Fibroblast of lung (primary cell): ENCODE measurements at regions not wholly inside any gene's neighbourhood (a gene's known extent, or its start where the extent isn't known, plus 50 kb on each side); places are given as distances from the start of the nearest gene placed in this dataset.

Experiments used
- DNase-seq, 2 donors: peaks; one replicate each; pipeline versions ENCODE4 v3.0.0 to v3.0.0-alpha.2; 2010; ENCODE audit warnings: low read depth in 2 of 2
- H2AFZ ChIP-seq: 2 replicates; pipeline ENCODE4 v1.5.1; 2012; ENCODE audit warnings: low read length, control low read depth, inconsistent platforms
- H3K27ac ChIP-seq: 2 replicates; pipeline ENCODE4 v1.5.1; 2011; ENCODE audit warnings: low read length, control low read depth; ENCODE audit not compliant: insufficient read depth
- H3K27me3 ChIP-seq: 2 replicates; pipeline ENCODE4 v1.5.1; 2011; ENCODE audit warnings: mild to moderate bottlenecking, low read length; ENCODE audit not compliant: control insufficient read depth, insufficient read depth
- H3K36me3 ChIP-seq: 2 replicates; pipeline ENCODE4 v1.5.1; 2011; ENCODE audit warnings: low read length; ENCODE audit not compliant: control insufficient read depth, insufficient read depth
- H3K4me1 ChIP-seq: 2 replicates; pipeline ENCODE4 v1.5.1; 2011; ENCODE audit warnings: low read length; ENCODE audit not compliant: control insufficient read depth, insufficient read depth; ENCODE audit errors: extremely low read depth
- H3K4me2 ChIP-seq: 2 replicates; pipeline ENCODE4 v1.5.1; 2011; ENCODE audit warnings: low read length, control low read depth; ENCODE audit not compliant: insufficient read depth; ENCODE audit errors: extremely low read depth
- H3K4me3 ChIP-seq, 4 experiments: fragments of 200-600 bp in 1 of 4; sonication (generic) in 1 of 4; replicated peaks in 1 of 4; 2 replicates each; pipeline ENCODE4 v1.5.1; 2011 to 2016; ENCODE audit warnings: low read length in 4 of 4, low read depth in 3 of 4, mild to moderate bottlenecking in 3 of 4, control low read depth in 2 of 4, inconsistent platforms in 1 of 4, mixed read lengths in 1 of 4; ENCODE audit not compliant: insufficient read depth in 1 of 4; ENCODE audit errors: control extremely low read depth in 1 of 4
- H3K79me2 ChIP-seq: 2 replicates; pipeline ENCODE4 v1.5.1; 2012; ENCODE audit warnings: mild to moderate bottlenecking, low read length, inconsistent platforms; ENCODE audit not compliant: control insufficient read depth, insufficient read depth
- H3K9ac ChIP-seq: 2 replicates; pipeline ENCODE4 v1.5.1; 2011; ENCODE audit warnings: mild to moderate bottlenecking, low read length, control low read depth; ENCODE audit not compliant: insufficient read depth
- H3K9me3 ChIP-seq: 2 replicates; pipeline ENCODE4 v1.5.1; 2012; ENCODE audit warnings: low read depth, low read length; ENCODE audit not compliant: control insufficient read depth, insufficient read depth
- H4K20me1 ChIP-seq: 2 replicates; pipeline ENCODE4 v1.5.1; 2011; ENCODE audit warnings: low read length; ENCODE audit not compliant: control insufficient read depth, insufficient read depth; ENCODE audit errors: extremely low read depth
- EZH2 ChIP-seq: IDR thresholded peaks from 2 replicates; pipeline ENCODE4 v1.5.1; 2012; ENCODE audit warnings: low read length, control low read depth, mild to moderate bottlenecking; ENCODE audit errors: missing control alignments
- TF ChIP-seq, protein P1 (sequence below), 2 donors: IDR thresholded peaks in 1 of 2; conservative IDR thresholded peaks in 1 of 2; 1 replicate in 1 of 2; 2 replicates in 1 of 2; pipeline ENCODE4 v1.5.1; 2011 to 2012; ENCODE audit warnings: low read length in 2 of 2, control low read depth in 1 of 2, inconsistent platforms in 1 of 2, low read depth in 1 of 2, mild to moderate bottlenecking in 1 of 2

DNA sequence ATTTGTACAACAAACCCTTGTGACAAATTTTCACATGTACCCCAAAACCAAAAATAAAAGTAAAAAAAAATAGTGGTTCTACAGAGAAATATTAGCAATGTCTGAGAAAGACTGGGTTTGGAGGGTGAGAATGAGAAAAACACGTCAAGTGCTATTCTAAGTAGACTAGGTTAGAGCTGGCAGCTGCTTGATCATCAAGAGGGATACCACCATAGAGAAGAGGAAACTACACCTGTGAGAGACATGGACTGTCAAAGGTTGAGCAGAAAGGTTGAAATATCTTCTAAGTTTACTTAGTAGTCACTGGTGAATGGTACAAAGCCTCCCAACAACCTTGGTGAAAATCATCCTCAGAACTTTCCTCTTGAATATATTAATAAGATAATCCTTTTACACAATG is 126.9 kb upstream of the ITGA4 start:
- no peak overlapping the region for H3K27ac ChIP-seq

DNA sequence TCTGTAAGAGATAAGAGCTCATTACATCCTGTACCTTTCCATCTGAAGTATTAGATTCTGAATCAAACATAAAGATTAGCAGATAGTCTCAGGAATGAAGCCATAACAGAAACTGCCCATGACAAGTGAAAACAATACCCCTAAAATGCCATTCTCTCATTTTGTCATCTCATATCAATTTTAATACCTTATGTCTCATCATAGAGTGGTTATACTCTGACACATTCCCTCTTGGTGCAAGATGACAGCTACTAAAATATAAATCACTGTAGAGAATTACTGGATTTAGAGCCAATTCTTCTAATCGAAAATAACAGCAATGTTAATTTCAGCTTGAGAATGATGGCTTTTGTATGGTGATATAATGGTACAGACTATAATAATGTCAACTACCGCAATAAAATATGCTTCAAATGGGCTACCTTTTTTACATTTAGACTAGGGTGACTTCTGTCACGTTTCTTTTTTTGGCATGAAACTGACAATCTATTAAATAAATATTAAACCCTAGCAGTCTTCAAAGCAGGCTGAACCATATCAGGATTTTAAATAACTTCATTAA is 125.1 kb upstream of the ITGA4 start:
- H3K4me1 ChIP-seq, result no peaks in the 10 kb centered on the region
- H4K20me1 ChIP-seq, result no peaks in the 10 kb centered on the region
- no peaks in the 10 kb centered on the region for H3K9me3 ChIP-seq
- no peak overlapping the region for H2AFZ ChIP-seq
- no peaks in the 10 kb centered on the region for H3K27me3 ChIP-seq
- no peak overlapping the region for H3K27ac ChIP-seq
- H3K9ac ChIP-seq, result no peak overlapping the region
- H3K36me3 ChIP-seq, result no peaks in the 10 kb centered on the region
- DNase-seq, result no peak
- no peak overlapping the region for H3K4me3 ChIP-seq
- TF ChIP-seq EZH2, result no peak
- no peak overlapping the region for H3K4me2 ChIP-seq
- H3K79me2 ChIP-seq, result no peaks in the 10 kb centered on the region

More for the DNA sequence above, 126.9 kb upstream of the ITGA4 start:
- H3K27me3 ChIP-seq, result no peaks in the 10 kb centered on the region
- TF ChIP-seq EZH2, result no peak
- TF ChIP-seq, protein P1, sequence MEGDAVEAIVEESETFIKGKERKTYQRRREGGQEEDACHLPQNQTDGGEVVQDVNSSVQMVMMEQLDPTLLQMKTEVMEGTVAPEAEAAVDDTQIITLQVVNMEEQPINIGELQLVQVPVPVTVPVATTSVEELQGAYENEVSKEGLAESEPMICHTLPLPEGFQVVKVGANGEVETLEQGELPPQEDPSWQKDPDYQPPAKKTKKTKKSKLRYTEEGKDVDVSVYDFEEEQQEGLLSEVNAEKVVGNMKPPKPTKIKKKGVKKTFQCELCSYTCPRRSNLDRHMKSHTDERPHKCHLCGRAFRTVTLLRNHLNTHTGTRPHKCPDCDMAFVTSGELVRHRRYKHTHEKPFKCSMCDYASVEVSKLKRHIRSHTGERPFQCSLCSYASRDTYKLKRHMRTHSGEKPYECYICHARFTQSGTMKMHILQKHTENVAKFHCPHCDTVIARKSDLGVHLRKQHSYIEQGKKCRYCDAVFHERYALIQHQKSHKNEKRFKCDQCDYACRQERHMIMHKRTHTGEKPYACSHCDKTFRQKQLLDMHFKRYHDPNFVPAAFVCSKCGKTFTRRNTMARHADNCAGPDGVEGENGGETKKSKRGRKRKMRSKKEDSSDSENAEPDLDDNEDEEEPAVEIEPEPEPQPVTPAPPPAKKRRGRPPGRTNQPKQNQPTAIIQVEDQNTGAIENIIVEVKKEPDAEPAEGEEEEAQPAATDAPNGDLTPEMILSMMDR (conservative IDR thresholded peaks at IDR 0.05 in 1 of 2, IDR thresholded peaks at IDR 0.05 in 1 of 2; ENCODE audit: low read depth in 1 of 2, low read length in 2 of 2), result no peak
- no peaks in the 10 kb centered on the region for H3K36me3 ChIP-seq
- H3K4me1 ChIP-seq, result no peaks in the 10 kb centered on the region
- no peak overlapping the region for H3K4me2 ChIP-seq
- no peaks in the 10 kb centered on the region for H4K20me1 ChIP-seq
- no peaks in the 10 kb centered on the region for H3K9me3 ChIP-seq
- no peak for DNase-seq
- H3K4me3 ChIP-seq, result no peak overlapping the region
- no peak overlapping the region for H2AFZ ChIP-seq
- H3K9ac ChIP-seq, result no peak overlapping the region
- no peaks in the 10 kb centered on the region for H3K79me2 ChIP-seq

- no peaks in the 10 kb centered on the region for H3K9me3 ChIP-seq
- no peak for DNase-seq
- no peaks in the 10 kb centered on the region for H3K36me3 ChIP-seq
- H3K4me2 ChIP-seq, result no peak overlapping the region
- no peak overlapping the region for H3K27ac ChIP-seq
- no peak overlapping the region for H3K4me3 ChIP-seq
- H2AFZ ChIP-seq, result no peak overlapping the region
- no peaks in the 10 kb centered on the region for H3K79me2 ChIP-seq
- H3K27me3 ChIP-seq, result no peaks in the 10 kb centered on the region
- no peaks in the 10 kb centered on the region for H4K20me1 ChIP-seq
- H3K4me1 ChIP-seq, result no peaks in the 10 kb centered on the region
- H3K9ac ChIP-seq, result no peak overlapping the region
- TF ChIP-seq, protein P1 (conservative IDR thresholded peaks at IDR 0.05 in 1 of 2, IDR thresholded peaks at IDR 0.05 in 1 of 2; ENCODE audit: low read depth in 1 of 2, low read length in 2 of 2), result no peak
- TF ChIP-seq EZH2, result no peak
Measured at GRCh38 chr2:181334158-181334826, 122.9 kb upstream of the ITGA4 start.
